GM21529 (cell line): ENCODE measurements at regions not wholly inside any gene's neighbourhood (a gene's known extent, or its start where the extent isn't known, plus 50 kb on each side); places are given as distances from the start of the nearest gene placed in this dataset.

Experiments
- ATAC-seq: cut with Tn5 transposase; IDR thresholded peaks from one replicate; pipeline ENCODE4 v1.9.1; 2021; ENCODE audit not compliant: unreplicated experiment

DNA sequence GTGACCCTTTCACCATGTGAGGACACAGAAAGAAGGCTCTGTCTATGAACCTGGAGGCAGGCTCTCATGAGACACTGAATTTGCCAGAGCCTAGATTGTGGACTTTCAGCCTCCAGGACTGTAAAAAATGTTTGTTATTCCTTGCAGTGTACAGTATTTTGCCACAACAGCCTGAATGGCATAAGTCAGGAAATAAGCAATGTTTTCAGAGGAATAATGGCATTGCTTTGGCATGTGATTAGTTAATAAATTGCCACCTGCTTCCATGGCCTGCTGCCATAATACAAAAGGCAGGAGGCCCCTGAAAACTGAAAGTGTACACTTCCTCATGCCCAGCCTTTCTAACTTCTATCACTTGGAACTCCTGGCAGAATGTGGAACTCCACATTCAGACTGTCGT, 408.1 kb downstream of the GADD45G start:
- no peak for ATAC-seq

DNA sequence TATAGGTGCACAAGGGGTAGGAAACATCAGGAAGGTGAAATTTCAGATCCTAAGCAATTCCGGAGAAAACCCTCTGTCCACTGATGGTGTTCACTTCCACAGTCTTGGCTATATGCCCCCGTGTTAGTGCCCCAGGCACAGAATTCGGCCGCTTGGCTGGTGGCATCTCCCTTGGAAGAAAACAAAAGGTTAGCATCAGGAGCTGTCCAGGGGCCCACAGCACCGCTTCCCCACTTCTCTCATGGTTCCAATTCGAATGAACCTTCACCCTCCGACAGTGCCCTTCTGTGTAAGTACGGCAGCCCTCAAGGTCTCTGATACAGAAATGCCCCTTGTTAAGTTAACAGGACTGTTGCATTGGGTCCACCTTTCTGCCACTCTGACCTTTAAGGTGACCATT, 409.0 kb downstream of the GADD45G start:
- ATAC-seq, result no peak

DNA sequence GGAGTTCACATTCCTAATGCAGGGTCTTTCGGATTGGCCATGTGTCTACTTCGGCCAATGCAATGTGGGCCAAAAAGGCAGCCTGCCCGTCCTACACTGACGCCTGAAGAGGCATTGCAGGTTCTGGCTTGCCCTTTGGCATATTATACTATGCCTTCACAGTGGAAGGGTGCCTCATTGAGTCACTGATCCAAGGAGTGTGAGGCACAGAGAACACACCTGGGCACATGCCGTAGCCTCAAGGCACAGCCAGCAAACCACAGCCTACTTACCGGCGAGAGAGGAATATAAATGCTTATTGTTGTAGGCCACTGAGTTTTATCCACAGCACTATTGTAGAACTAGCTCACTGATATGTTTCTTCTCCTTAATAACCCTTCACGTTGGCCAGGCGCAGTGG, 409.6 kb downstream of the GADD45G start:
- no peak for ATAC-seq

- no peak for ATAC-seq
Measured at GRCh38 chr9:90016272-90016671, 411.5 kb downstream of the GADD45G start.

DNA sequence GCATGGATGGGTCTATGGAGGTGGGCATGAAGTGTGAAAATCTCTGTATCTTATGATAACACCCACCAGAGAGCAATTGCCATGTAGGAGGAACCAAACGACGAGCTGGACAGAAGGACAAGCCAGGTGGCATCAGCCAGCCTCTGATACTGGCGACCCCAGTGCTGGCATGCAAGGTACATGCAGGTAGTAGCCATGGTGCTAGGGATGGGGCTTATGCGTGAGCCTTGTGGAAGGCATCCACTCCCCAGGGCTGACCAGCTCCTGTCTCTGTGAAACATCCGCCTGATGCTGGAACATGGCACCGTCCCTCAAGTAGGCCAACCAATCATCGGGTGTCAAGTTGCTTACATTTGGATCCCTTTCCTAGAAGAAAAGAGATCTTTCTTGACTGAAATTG, 412.9 kb downstream of the GADD45G start:
- no peak for ATAC-seq

GRCh38 chr9:90018688-90019087, 413.9 kb downstream of the GADD45G start:
- no peak for ATAC-seq

- ATAC-seq, result no peak
Measured at GRCh38 chr9:90019626-90020025, 414.8 kb downstream of the GADD45G start.

DNA sequence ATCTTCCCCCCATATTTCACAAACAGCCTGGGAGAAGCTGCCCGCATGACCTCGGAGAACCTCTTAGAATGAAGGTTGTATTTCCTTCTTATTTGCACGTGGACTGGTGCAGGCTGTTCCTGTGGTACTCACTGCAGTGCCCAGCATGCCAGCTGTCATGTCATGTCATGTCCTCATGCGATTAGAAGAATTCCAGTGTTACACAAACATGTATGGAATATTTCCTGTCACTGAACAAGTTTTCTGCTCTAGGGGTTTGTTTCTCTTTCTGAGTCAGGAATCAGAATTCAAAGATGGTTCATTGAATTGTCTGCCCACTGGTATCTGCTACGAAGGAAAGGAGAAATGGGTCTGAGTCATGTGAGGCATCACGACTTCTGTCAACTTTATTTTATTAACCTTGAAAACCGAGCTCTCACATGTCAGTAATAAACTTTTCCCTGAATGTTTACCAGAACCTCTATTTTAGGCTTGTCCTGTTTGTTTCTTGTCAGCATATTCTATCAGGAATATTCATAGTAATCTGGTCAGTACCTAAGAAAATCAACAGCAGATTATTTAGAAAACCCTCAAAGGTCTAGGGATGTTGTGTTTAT, 415.6 kb downstream of the GADD45G start:
- ATAC-seq, result no peak

DNA sequence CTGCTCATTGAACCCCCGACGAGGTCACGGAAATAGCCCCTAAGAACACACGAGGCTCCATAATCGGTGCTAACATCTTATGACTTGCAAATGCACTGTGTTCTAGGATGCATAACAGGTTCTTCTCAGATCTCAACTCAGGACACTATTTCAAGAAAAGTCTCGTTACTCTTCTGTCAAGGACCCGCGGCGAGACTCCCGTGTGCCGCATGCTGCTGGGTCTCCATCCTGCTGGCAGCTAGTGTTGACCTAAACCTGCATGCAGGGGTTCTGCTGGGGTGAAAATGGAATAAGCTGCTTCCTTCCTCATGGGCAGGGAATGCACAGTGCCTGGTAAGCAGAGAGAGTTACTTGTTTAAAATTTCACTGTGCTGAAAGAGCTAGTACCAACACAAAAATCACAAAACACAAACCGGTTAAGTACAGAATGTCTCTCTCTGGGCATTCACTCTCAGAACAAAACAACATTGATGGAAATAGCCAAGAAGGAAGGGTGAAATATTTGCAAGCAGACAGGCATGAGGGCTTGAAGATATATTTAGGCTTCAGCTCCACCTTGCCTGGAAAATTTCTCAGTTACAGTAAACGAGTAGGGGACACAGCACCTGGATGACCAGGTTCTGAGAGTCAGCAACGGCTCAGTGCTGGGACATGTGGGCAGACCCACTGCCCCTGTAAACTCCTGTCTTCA, 416.5 kb downstream of the GADD45G start:
- no peak for ATAC-seq

DNA sequence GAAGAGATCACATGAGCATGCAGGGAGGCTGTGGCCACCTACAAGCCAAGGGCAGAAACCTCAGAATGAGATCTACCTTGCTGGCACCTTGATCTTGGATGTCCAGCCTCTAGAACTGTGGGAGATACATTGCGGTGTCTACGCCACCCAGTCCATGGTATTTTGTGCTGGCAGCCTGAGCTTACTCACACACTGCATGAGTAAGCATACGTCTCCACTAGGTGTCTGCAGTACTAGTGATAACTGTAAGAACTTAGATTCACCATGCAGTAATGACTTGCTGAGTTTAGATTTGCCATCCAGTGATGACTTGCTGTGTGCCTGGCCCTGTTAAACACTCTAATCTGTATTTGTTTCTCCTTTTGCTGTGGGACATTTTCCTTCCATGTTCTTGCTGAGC, 417.7 kb downstream of the GADD45G start:
- no peak for ATAC-seq

DNA sequence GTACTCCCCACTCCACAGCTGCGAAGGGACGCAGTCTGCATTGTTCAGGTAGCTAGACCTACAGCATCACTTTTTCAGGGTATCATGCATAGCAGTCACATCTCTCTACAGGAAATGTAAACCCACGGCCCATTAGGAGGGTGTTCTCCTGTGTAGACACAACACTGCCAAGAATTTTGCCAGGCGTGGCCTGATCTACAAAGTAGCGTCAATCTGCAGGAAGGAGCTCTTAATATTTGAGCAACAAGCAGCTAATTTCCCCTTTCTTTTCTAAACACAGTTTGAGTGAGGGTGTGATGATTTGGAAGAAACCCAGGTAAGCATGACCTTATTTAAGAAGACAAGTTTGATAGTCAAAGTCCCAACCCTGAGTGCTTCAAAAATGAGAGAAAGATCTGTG, 419.0 kb downstream of the GADD45G start:
- ATAC-seq, result no peak

DNA sequence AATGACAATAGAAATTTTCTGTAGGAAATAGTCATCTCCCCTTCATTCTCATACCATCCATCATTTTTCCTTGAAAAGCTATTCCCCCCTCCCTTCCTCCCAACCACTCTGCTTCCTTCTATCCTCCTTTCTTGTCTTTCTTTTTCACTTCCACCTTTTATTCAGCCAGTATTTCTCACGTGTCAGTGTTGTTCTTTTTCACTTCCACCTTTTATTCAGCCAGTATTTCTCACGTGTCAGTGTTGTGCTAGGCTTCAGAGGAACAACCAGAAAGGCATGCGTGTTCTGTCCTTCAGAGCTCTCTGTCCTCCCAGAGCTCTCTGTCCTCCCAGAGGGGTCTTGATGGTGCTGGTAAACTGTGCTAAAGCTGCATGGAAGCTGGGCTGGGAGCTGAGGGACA, 419.6 kb downstream of the GADD45G start:
- no peak for ATAC-seq

DNA sequence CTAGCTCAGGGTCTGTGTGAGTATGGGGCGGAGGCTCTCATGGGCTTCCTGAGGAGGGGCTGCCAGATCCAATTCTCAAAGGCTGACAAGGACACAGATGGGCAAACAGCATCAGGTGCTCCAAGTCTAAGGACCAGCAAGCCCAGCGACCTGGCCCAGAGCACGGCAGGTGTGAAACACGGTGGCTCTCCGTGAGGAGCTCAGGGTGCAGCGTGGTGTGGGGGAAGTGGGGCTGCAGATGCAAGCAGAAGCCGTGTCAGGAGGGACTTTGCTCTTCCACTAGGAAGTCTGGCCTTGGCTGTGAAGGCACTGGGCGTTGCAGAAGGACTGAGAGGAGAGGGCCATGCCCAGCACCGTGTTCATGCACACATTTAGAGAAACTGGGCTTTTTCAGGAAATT, 420.0 kb downstream of the GADD45G start:
- ATAC-seq, result no peak

- no peak for ATAC-seq
Measured at GRCh38 chr9:90025816-90026215, 421.0 kb downstream of the GADD45G start.

DNA sequence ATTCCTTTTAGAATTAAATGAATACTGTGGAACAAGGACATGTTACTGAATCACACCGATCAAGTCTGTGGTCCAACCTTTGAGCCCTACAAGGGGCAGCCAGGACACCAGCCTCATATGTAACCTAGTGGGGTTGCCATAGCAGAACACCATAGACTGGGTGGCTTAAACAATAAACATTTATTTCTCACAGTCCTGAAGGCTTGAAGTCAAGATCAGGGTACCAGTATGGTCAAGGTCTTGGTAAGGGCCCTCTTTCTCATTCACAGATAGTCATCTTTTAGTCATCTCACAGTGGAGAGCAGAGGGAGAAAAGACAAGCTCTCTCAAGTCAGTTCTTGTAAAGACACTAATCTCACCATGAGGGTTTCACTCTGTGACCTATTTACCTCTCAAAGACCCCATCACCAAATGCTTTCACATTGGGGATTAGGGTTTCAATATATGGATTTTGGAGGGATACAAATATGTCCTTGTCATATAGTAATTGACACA, 422.5 kb downstream of the GADD45G start:
- ATAC-seq, result no peak

DNA sequence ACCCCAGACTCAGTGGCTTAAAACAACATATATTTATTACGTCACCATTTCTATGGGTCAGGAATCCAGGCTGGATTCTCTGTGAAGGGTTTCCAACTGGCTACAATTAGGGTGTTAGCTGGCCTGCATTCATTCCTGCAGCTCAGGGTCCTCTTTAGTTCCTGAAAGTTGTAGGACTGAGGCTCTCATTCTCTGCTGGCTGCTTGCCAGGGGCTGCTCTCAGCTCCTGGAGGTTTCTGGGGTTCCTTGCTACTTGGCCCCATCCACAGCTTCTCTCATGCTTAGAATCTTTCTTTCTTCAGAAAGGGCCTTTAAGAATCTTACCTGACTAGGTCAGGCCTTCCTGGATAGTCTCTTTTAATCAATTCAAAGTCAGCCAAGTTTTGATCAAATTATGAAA, 424.6 kb downstream of the GADD45G start:
- no peak for ATAC-seq

DNA sequence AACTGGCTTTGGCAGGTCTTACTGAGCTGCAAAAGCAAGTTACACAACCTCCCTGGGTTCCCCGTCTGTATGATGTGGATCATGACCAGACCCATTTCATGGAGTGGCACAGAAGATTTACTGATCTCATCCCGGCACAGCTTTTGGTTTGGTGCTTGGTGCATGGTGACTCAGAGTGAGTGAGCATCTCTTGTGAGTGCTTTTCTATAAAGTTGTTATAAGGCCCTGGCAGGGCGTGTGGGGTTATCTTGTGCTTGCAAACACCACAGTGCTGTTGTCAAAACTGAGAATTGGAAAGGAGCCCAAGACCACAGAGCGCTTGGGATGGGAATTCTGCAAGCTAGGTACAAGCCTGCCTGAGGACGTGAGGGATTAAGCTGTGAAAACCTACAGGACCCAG, 425.2 kb downstream of the GADD45G start:
- no peak for ATAC-seq

- no peak for ATAC-seq
Measured at GRCh38 chr9:90032296-90033027, 427.6 kb downstream of the GADD45G start.

GRCh38 chr9:90033028-90033650, 428.3 kb downstream of the GADD45G start:
- no peak for ATAC-seq

DNA sequence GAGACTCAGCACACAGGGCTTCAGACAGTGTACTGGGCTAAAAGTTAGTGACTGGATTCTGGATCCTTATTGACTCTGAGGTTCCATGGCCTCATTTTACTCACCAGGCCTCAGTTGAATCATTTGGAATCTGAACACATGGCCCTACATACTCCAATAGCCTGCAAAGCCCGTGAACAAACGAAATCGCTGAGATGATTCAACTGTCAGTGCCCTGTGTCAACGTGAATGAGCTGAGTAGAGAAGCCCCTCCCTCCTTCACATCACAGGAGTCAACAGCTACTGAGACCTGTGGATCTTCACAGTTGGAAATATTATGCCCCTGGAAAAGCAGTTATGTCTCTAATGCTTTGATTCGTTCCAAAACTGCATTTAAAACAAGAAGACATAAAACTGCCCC, 429.3 kb downstream of the GADD45G start:
- ATAC-seq, result no peak

DNA sequence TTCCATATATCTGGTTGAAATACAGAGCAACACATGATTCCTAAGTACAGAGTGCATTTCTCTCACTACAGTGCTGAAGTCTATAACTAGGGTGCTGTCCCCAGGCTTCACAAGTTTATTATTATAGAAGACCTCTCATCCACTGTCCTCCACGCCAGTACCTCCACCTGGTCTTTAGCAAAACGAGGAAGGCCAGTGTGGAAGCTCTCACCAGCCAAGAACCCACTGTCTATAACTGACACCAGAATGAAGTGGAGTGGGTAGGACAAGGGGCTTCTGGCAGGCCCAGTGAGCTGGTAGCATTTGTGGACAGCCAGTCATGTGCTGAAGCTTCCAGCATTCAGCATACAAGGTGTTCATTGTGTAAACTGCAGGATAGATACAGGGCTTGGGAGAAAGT, 430.7 kb downstream of the GADD45G start:
- no peak for ATAC-seq
